COLO829 (cell line): ENCODE measurements at regions not wholly inside any gene's neighbourhood (a gene's known extent, or its start where the extent isn't known, plus 50 kb on each side); places are given as distances from the start of the nearest gene placed in this dataset.
"Not testable (repeated sequence)": the region's sequence is repeated elsewhere in the genome, so short reads cannot be mapped to it uniquely, and the experiment has no call there.

Source experiments
- DNase-seq: peaks from one replicate; pipeline ENCODE4 v3.0.0; 2012; ENCODE audit warnings: low spot score

- no peak for DNase-seq
Measured at GRCh38 chr6:121020656-121021055, 313.6 kb downstream of the TBC1D32 start.

- no peak for DNase-seq
Measured at GRCh38 chr6:121008553-121008952, 325.7 kb downstream of the TBC1D32 start.

- DNase-seq: no peak
Measured at GRCh38 chr6:121006024-121006423, 328.3 kb downstream of the TBC1D32 start.

GRCh38 chr6:121000381-121000780 is 333.9 kb downstream of the TBC1D32 start:
- DNase-seq: no peak

- no peak for DNase-seq
Measured at GRCh38 chr6:120996340-120996739, 337.9 kb downstream of the TBC1D32 start.

- DNase-seq: no peak
Measured at GRCh38 chr6:120994573-120994967, 339.7 kb downstream of the TBC1D32 start.

GRCh38 chr6:120993929-120994572 is 340.2 kb downstream of the TBC1D32 start:
- DNase-seq: no peak

GRCh38 chr6:120992257-120992656 is 342.0 kb downstream of the TBC1D32 start:
- no peak for DNase-seq

- DNase-seq: no peak
Measured at GRCh38 chr6:120990866-120991265, 343.4 kb downstream of the TBC1D32 start.

- DNase-seq: no peak
Measured at GRCh38 chr6:120981835-120982234, 352.4 kb downstream of the TBC1D32 start.

- no peak for DNase-seq
Measured at GRCh38 chr6:120966321-120966720, 368.0 kb downstream of the TBC1D32 start.

GRCh38 chr6:120965814-120966213 is 368.5 kb downstream of the TBC1D32 start:
- DNase-seq: no peak

GRCh38 chr6:120960761-120961160 is 373.5 kb downstream of the TBC1D32 start:
- no peak for DNase-seq

GRCh38 chr6:120954111-120954510 is 380.2 kb downstream of the TBC1D32 start:
- no peak for DNase-seq

- DNase-seq: no peak
Measured at GRCh38 chr6:120951258-120951657, 383.0 kb downstream of the TBC1D32 start.

- no peak for DNase-seq
Measured at GRCh38 chr6:120947111-120947510, 387.2 kb downstream of the TBC1D32 start.

GRCh38 chr6:120945905-120946594 is 388.2 kb downstream of the TBC1D32 start:
- no peak for DNase-seq

- no peak for DNase-seq
Measured at GRCh38 chr6:120938876-120939472, 395.3 kb downstream of the TBC1D32 start.

GRCh38 chr6:120938164-120938875 is 396.0 kb downstream of the TBC1D32 start:
- no peak for DNase-seq

GRCh38 chr6:120935908-120936307 is 398.4 kb downstream of the TBC1D32 start:
- DNase-seq: no peak

GRCh38 chr6:120935016-120935415 is 399.3 kb downstream of the TBC1D32 start:
- no peak for DNase-seq

GRCh38 chr6:120931520-120932180 is 402.6 kb downstream of the TBC1D32 start:
- not testable (repeated sequence) for DNase-seq
